AG09319 (cell line): ENCODE measurements at regions not wholly inside any gene's neighbourhood (a gene's known extent, or its start where the extent isn't known, plus 50 kb on each side); places are given as distances from the start of the nearest gene placed in this dataset.

ENCODE experiments used
- DNase-seq: peaks from one replicate; pipeline ENCODE4 v3.0.0-alpha.2; 2010; ENCODE audit warnings: low read depth; ENCODE audit errors: extremely low read depth
- CTCF ChIP-seq: IDR thresholded peaks from 2 replicates; pipeline ENCODE4 v1.5.1; 2011; ENCODE audit warnings: low read depth, mild to moderate bottlenecking, inconsistent platforms, low read length, moderate library complexity

DNA sequence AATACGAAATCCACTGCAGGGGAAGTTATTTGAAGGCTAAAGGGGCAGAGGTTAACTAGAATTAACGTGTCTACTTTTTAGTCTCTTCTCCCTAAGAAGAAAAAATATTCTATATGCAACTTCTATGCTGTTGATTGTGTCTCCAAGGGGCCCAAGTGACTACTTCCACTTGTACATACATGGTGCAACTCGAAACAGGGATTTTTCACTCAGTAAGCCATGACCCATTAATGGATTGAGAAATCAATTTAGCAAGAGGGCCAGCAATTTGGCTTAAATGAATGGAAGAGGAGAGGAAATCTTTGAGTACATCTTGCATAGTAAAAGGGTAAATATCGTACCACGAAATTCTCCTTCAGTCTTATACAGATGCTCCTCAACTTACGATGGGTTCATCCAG is 151.1 kb upstream of the HES1 start:
- TF ChIP-seq CTCF: no peak
- DNase-seq: no peak

- no peak for TF ChIP-seq CTCF
- DNase-seq: no peak
Measured at GRCh38 chr3:193987186-193987585, 148.8 kb upstream of the HES1 start.

DNA sequence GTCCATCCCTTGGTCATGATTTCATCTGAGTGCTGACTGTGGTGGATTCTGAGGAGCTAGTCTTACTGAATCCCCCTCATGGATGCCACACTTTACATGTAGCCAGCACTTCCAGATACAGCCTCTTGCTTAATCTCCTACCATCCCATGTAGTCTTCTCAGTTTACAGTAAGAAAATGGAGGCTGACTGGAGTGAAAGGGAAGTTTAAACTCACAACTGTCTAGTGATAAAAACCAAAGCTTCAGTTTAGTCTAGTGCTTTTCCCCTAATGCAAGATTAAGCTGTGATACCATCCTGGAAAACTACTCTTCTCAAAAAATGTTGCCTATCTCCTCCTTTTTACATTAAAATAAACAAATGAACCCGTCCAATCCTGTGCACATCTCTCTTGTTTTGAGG is 146.8 kb upstream of the HES1 start:
- no peak for DNase-seq
- TF ChIP-seq CTCF: no peak

GRCh38 chr3:193991666-193992424 is 144.1 kb upstream of the HES1 start:
- no peak for DNase-seq
- TF ChIP-seq CTCF: no peak

DNA sequence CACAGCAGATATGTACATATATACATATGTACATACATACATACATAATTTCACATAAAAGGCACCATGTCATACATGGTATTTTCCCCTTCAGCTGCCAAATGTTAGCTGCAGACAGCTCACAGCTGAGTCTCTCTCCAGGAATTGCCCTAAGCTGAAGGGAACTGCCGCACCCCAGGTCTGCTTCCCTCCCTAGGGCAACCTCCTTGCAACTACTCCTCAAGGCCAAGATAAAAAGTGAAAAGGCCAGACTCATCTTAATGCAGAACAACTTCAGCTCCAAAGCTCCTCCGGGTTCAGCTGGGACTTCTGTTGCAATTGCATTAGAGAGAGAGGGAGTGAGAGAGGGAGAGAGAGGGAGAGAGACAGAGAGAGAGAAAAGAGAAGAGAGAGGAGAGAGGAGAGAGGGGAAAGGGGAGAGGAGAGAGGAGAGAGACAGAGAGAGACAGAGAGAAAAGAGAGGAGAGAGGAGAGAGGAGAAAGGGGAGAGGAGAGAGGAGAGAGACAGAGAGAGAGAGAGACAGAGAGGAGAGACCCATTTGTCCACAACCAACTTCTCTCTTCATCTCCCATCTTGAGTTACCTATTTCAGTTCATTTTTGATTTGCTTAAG is 143.4 kb upstream of the HES1 start:
- DNase-seq: no peak
- TF ChIP-seq CTCF: no peak

GRCh38 chr3:193996221-193996620 is 139.7 kb upstream of the HES1 start:
- DNase-seq: no peak
- TF ChIP-seq CTCF: no peak

GRCh38 chr3:193996641-193997089 is 139.3 kb upstream of the HES1 start:
- DNase-seq: no peak
- no peak for TF ChIP-seq CTCF
